Neural cell (in vitro differentiated cells): ENCODE measurements at regions not wholly inside any gene's neighbourhood (a gene's known extent, or its start where the extent isn't known, plus 50 kb on each side); places are given as distances from the start of the nearest gene placed in this dataset.

ENCODE experiments used
- H2AFZ ChIP-seq: fragments of 200-600, 300-800 bp; sonication (generic), shearing (Covaris generic); 2 replicates; pipeline ENCODE4 v1.6.0; 2014; ENCODE audit warnings: low read depth, mild to moderate bottlenecking, antibody characterized with exemption, low read length, moderate library complexity
- H3F3A ChIP-seq: fragments of 200-600 bp; shearing (Covaris generic); 2 replicates; pipeline ENCODE4 v1.6.1; 2016; ENCODE audit warnings: mild to moderate bottlenecking, moderate library complexity, mixed read lengths, antibody characterized with exemption, low read length; ENCODE audit not compliant: insufficient read depth, poor library complexity, severe bottlenecking
- H3K27ac ChIP-seq: fragments of 200-600, 300-800 bp; sonication (generic), shearing (Covaris generic); 2 replicates; pipeline ENCODE4 v1.5.1; 2014; ENCODE audit warnings: mild to moderate bottlenecking, low read length, moderate library complexity
- H3K27me3 ChIP-seq: fragments of 300-800, 200-600 bp; sonication (generic), shearing (Covaris generic); 2 replicates; pipeline ENCODE4 v1.6.0; 2014; ENCODE audit warnings: mild to moderate bottlenecking, low read depth, low read length, moderate library complexity; ENCODE audit not compliant: insufficient read depth
- H3K36me3 ChIP-seq: fragments of 300-800, 200-600 bp; sonication (generic), shearing (Covaris generic); 2 replicates; pipeline ENCODE4 v1.5.1; 2014; ENCODE audit warnings: mild to moderate bottlenecking, antibody characterized with exemption, low read length, moderate library complexity; ENCODE audit not compliant: insufficient read depth
- H3K4me2 ChIP-seq: fragments of 300-800, 200-600 bp; sonication (generic), shearing (Covaris generic); 2 replicates; pipeline ENCODE4 v1.6.0; 2014; ENCODE audit warnings: mild to moderate bottlenecking, low read length
- H3K4me3 ChIP-seq: fragments of 300-800, 200-600 bp; sonication (generic), shearing (Covaris generic); 2 replicates; pipeline ENCODE4 v1.5.1; 2014; ENCODE audit warnings: mild to moderate bottlenecking, low read length, moderate library complexity
- H3K79me2 ChIP-seq: fragments of 200-600 bp; shearing (Covaris generic); replicated peaks from 2 replicates; pipeline ENCODE4 v1.6.0; 2014; ENCODE audit warnings: mild to moderate bottlenecking, low read length, moderate library complexity; ENCODE audit not compliant: insufficient read depth
- H3K9ac ChIP-seq: fragments of 300-800, 200-600 bp; sonication (generic), shearing (Covaris generic); 2 replicates; pipeline ENCODE4 v1.6.1; 2016; ENCODE audit warnings: mild to moderate bottlenecking, low read length, mixed read lengths
- H3K9me2 ChIP-seq: fragments of 200-600 bp; shearing (Covaris generic); 2 replicates; pipeline ENCODE4 v1.6.1; 2016; ENCODE audit warnings: mild to moderate bottlenecking, low read length, mixed read lengths; ENCODE audit not compliant: insufficient read depth
- H3K9me3 ChIP-seq: fragments of 200-600, 300-800 bp; sonication (generic), shearing (Covaris generic); 2 replicates; pipeline ENCODE4 v1.6.1; 2016; ENCODE audit warnings: mild to moderate bottlenecking, mixed run types, low read length, moderate library complexity, mixed read lengths
- H4K20me1 ChIP-seq: fragments of 200-600 bp; shearing (Covaris generic); 2 replicates; pipeline ENCODE4 v1.6.1; 2016; ENCODE audit warnings: mild to moderate bottlenecking, mixed run types; ENCODE audit not compliant: insufficient read depth
- CTCF ChIP-seq: fragments of 450-650 bp; IDR thresholded peaks from 2 replicates; pipeline ENCODE4 v1.5.1; 2014; ENCODE audit warnings: antibody characterized with exemption, mild to moderate bottlenecking, moderate library complexity; ENCODE audit not compliant: poor library complexity, severe bottlenecking
- EP300 ChIP-seq: fragments of 450-650 bp; conservative IDR thresholded peaks from 2 replicates; pipeline ENCODE4 v1.6.1; 2014; ENCODE audit warnings: antibody characterized with exemption, mild to moderate bottlenecking, moderate library complexity; ENCODE audit not compliant: poor library complexity, severe bottlenecking
- EZH2 ChIP-seq: fragments of 200-600, 300-800 bp; shearing (Covaris generic), sonication (generic); IDR thresholded peaks from 2 replicates; pipeline ENCODE4 v1.6.1; 2014; ENCODE audit warnings: antibody characterized with exemption, low read length, borderline replicate concordance, mild to moderate bottlenecking; ENCODE audit not compliant: insufficient read depth, poor library complexity, severe bottlenecking
- MXI1 ChIP-seq: fragments of 450-650 bp; conservative IDR thresholded peaks from 2 replicates; pipeline ENCODE4 v1.6.1; 2014; ENCODE audit warnings: antibody characterized with exemption, mild to moderate bottlenecking; ENCODE audit not compliant: poor library complexity, severe bottlenecking
- POLR2AphosphoS5 ChIP-seq: IDR thresholded peaks from 2 replicates; pipeline ENCODE4 v1.6.1; 2012
- RAD21 ChIP-seq: fragments of 450-650 bp; conservative IDR thresholded peaks from 2 replicates; pipeline ENCODE4 v1.6.1; 2014; ENCODE audit warnings: antibody characterized with exemption, mild to moderate bottlenecking, moderate library complexity
- SMC3 ChIP-seq: fragments of 450-650 bp; conservative IDR thresholded peaks from 2 replicates; pipeline ENCODE4 v1.6.1; 2014; ENCODE audit warnings: antibody characterized with exemption, mild to moderate bottlenecking, moderate library complexity; ENCODE audit not compliant: poor library complexity
- TAF1 ChIP-seq: IDR thresholded peaks from 2 replicates; pipeline ENCODE4 v1.6.1; 2012; ENCODE audit warnings: low read depth
- TF ChIP-seq, protein P1 (sequence below): IDR thresholded peaks from 2 replicates; pipeline ENCODE4 v1.6.1; 2012; ENCODE audit warnings: borderline replicate concordance

DNA sequence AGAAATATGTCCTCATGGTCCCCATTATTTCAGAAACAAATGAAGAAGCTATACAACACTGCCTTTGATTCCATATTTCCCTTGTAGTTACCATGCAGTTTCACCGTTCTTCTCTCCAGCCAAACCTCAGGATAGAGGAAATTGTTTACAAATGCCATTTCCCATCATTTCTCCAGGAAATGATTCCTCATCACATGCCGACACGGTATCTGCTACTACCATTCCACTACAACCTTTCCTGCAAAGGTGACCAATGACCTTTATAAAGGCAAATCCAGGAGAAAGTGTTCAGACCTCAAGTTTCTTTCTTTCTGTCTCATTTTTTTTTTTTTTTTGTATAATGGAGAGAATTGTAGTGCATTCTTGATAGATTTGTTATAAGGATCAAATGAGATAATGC lies 460.8 kb upstream of the CDH20 start:
- H3K9me3 ChIP-seq: no peaks in the 10 kb centered on the region
- no peaks in the 10 kb centered on the region for H3F3A ChIP-seq
- TF ChIP-seq TAF1 (no peak), CTCF (no peak), SMC3 (no peak), MXI1 (no peak), RAD21 (no peak), EP300 (no peak), POLR2AphosphoS5 (no peak), EZH2 (no peak)
- TF ChIP-seq, protein P1, sequence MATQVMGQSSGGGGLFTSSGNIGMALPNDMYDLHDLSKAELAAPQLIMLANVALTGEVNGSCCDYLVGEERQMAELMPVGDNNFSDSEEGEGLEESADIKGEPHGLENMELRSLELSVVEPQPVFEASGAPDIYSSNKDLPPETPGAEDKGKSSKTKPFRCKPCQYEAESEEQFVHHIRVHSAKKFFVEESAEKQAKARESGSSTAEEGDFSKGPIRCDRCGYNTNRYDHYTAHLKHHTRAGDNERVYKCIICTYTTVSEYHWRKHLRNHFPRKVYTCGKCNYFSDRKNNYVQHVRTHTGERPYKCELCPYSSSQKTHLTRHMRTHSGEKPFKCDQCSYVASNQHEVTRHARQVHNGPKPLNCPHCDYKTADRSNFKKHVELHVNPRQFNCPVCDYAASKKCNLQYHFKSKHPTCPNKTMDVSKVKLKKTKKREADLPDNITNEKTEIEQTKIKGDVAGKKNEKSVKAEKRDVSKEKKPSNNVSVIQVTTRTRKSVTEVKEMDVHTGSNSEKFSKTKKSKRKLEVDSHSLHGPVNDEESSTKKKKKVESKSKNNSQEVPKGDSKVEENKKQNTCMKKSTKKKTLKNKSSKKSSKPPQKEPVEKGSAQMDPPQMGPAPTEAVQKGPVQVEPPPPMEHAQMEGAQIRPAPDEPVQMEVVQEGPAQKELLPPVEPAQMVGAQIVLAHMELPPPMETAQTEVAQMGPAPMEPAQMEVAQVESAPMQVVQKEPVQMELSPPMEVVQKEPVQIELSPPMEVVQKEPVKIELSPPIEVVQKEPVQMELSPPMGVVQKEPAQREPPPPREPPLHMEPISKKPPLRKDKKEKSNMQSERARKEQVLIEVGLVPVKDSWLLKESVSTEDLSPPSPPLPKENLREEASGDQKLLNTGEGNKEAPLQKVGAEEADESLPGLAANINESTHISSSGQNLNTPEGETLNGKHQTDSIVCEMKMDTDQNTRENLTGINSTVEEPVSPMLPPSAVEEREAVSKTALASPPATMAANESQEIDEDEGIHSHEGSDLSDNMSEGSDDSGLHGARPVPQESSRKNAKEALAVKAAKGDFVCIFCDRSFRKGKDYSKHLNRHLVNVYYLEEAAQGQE: no peak
- no peaks in the 10 kb centered on the region for H3K9me2 ChIP-seq
- H2AFZ ChIP-seq: no peak overlapping the region
- no peak overlapping the region for H3K9ac ChIP-seq
- no peak overlapping the region for H3K4me2 ChIP-seq
- no peak overlapping the region for H3K4me3 ChIP-seq
- no peaks in the 10 kb centered on the region for H4K20me1 ChIP-seq
- no peaks in the 10 kb centered on the region for H3K27me3 ChIP-seq
- H3K79me2 ChIP-seq: no peaks in the 10 kb centered on the region
- no peaks in the 10 kb centered on the region for H3K36me3 ChIP-seq
- H3K27ac ChIP-seq: no peak overlapping the region

GRCh38 chr18:60873708-60874107 lies 459.5 kb upstream of the CDH20 start:
- Histone ChIP-seq H2AFZ (no peak overlapping the region), H3K79me2 (no peaks in the 10 kb centered on the region), H3K9ac (no peak overlapping the region), H3K27ac (no peak overlapping the region), H3K4me3 (no peak overlapping the region), H3K9me2 (no peaks in the 10 kb centered on the region), H3F3A (no peaks in the 10 kb centered on the region), H3K9me3 (no peaks in the 10 kb centered on the region), H3K36me3 (no peaks in the 10 kb centered on the region), H4K20me1 (no peaks in the 10 kb centered on the region), H3K27me3 (no peaks in the 10 kb centered on the region), H3K4me2 (no peak overlapping the region)
- TF ChIP-seq POLR2AphosphoS5: no peak
- no peak for TF ChIP-seq EZH2
- TF ChIP-seq, protein P1: no peak
- TF ChIP-seq MXI1: no peak
- no peak for TF ChIP-seq SMC3
- TF ChIP-seq CTCF: no peak
- TF ChIP-seq RAD21: no peak
- no peak for TF ChIP-seq EP300
- TF ChIP-seq TAF1: no peak
